Mucosa of gallbladder (tissue), 1 donor: ENCODE measurements at regions not wholly inside any gene's neighbourhood (a gene's known extent, or its start where the extent isn't known, plus 50 kb on each side); places are given as distances from the start of the nearest gene placed in this dataset.

ENCODE experiments used
- DNase-seq: peaks from one replicate; pipeline ENCODE4 v3.0.0-alpha.2; 2020; ENCODE audit warnings: low spot score
- donor health status: DM: no; HTN: no; CAD: no.

- DNase-seq = no peak
Measured at GRCh38 chr3:31343075-31343474, 189.7 kb upstream of the STT3B start.

- no peak for DNase-seq
Measured at GRCh38 chr3:31345581-31345980, 187.1 kb upstream of the STT3B start.

- DNase-seq = no peak
Measured at GRCh38 chr3:31346542-31346979, 186.2 kb upstream of the STT3B start.

GRCh38 chr3:31349001-31349748 lies 183.6 kb upstream of the STT3B start:
- no peak for DNase-seq

GRCh38 chr3:31350307-31350706 lies 182.4 kb upstream of the STT3B start:
- no peak for DNase-seq

GRCh38 chr3:31352331-31352730 lies 180.4 kb upstream of the STT3B start:
- no peak for DNase-seq

- DNase-seq = no peak
Measured at GRCh38 chr3:31353166-31353565, 179.6 kb upstream of the STT3B start.

- DNase-seq = no peak
Measured at GRCh38 chr3:31354373-31354772, 178.4 kb upstream of the STT3B start.

GRCh38 chr3:31355807-31356206 lies 176.9 kb upstream of the STT3B start:
- no peak for DNase-seq

- peak; percentile 15 for DNase-seq
Measured at GRCh38 chr3:31356941-31357340, 175.8 kb upstream of the STT3B start.

GRCh38 chr3:31357451-31357850 lies 175.3 kb upstream of the STT3B start:
- DNase-seq = no peak

GRCh38 chr3:31358473-31359070 lies 174.2 kb upstream of the STT3B start:
- DNase-seq = no peak

GRCh38 chr3:31361371-31362273 lies 171.1 kb upstream of the STT3B start:
- no peak for DNase-seq

GRCh38 chr3:31364188-31364587 lies 168.5 kb upstream of the STT3B start:
- no peak for DNase-seq

- DNase-seq = no peak
Measured at GRCh38 chr3:31364711-31365110, 168.0 kb upstream of the STT3B start.

- no peak for DNase-seq
Measured at GRCh38 chr3:31367518-31367917, 165.2 kb upstream of the STT3B start.

- no peak for DNase-seq
Measured at GRCh38 chr3:31369637-31370379, 162.9 kb upstream of the STT3B start.

GRCh38 chr3:31370380-31370666 lies 162.4 kb upstream of the STT3B start:
- DNase-seq = no peak

- DNase-seq = no peak
Measured at GRCh38 chr3:31370681-31371080, 162.0 kb upstream of the STT3B start.

- no peak for DNase-seq
Measured at GRCh38 chr3:31371484-31372177, 161.1 kb upstream of the STT3B start.

- no peak for DNase-seq
Measured at GRCh38 chr3:31373681-31374080, 159.0 kb upstream of the STT3B start.
